ENCODE measurements at regions not wholly inside any gene's neighbourhood (a gene's known extent, or its start where the extent isn't known, plus 50 kb on each side); places are given as distances from the start of the nearest gene placed in this dataset.

DNA sequence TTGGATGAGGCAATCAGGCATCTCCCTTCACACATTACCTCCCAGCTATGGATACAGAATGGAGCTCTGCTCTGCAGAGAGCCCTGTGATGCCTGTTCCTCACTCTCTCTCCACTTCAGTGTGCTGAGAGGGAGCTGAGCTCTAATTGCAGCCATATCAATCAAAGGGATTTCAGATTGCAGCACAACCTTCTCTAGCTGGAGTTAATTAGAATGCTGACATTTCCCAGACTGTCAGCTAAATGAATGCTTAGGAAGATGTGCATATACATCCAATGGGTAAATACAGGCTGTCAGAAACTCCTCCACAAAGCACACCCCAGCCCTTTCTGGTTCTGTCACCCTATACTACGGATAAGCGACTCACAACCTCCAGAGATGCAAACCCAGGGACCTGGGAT lies 402.6 kb downstream of the EIPR1 start:
- no peaks in the 10 kb centered on the region for H3K27me3 Mint-ChIP-seq (ENCODE audit: unreplicated experiment)
- no peak overlapping the region for H3K27ac Mint-ChIP-seq (ENCODE audit: unreplicated experiment)
- H3K4me3 Mint-ChIP-seq (ENCODE audit: unreplicated experiment), result no peak overlapping the region
- no peaks in the 10 kb centered on the region for H3K36me3 Mint-ChIP-seq (ENCODE audit: low read depth, unreplicated experiment)
- TF ChIP-seq, protein P1, sequence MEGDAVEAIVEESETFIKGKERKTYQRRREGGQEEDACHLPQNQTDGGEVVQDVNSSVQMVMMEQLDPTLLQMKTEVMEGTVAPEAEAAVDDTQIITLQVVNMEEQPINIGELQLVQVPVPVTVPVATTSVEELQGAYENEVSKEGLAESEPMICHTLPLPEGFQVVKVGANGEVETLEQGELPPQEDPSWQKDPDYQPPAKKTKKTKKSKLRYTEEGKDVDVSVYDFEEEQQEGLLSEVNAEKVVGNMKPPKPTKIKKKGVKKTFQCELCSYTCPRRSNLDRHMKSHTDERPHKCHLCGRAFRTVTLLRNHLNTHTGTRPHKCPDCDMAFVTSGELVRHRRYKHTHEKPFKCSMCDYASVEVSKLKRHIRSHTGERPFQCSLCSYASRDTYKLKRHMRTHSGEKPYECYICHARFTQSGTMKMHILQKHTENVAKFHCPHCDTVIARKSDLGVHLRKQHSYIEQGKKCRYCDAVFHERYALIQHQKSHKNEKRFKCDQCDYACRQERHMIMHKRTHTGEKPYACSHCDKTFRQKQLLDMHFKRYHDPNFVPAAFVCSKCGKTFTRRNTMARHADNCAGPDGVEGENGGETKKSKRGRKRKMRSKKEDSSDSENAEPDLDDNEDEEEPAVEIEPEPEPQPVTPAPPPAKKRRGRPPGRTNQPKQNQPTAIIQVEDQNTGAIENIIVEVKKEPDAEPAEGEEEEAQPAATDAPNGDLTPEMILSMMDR (IDR thresholded peaks at IDR 0.05; ENCODE audit: unreplicated experiment), result no peak
- DNase-seq (ENCODE audit: low spot score), result no peak
- H3K9me3 Mint-ChIP-seq (ENCODE audit: unreplicated experiment), result no peaks in the 10 kb centered on the region
- no peaks in the 10 kb centered on the region for H3K4me1 Mint-ChIP-seq (ENCODE audit: unreplicated experiment)

GRCh38 chr2:2960441-2961133 lies 417.0 kb downstream of the EIPR1 start:
- TF ChIP-seq, protein P1 (IDR thresholded peaks at IDR 0.05; ENCODE audit: unreplicated experiment), result no peak
- no peaks in the 10 kb centered on the region for H3K36me3 Mint-ChIP-seq (ENCODE audit: low read depth, unreplicated experiment)
- no peaks in the 10 kb centered on the region for H3K27me3 Mint-ChIP-seq (ENCODE audit: unreplicated experiment)
- no peak overlapping the region for H3K4me3 Mint-ChIP-seq (ENCODE audit: unreplicated experiment)
- DNase-seq (ENCODE audit: low spot score), result no peak
- H3K9me3 Mint-ChIP-seq (ENCODE audit: unreplicated experiment), result no peaks in the 10 kb centered on the region
- no peak overlapping the region for H3K27ac Mint-ChIP-seq (ENCODE audit: unreplicated experiment)
- H3K4me1 Mint-ChIP-seq (ENCODE audit: unreplicated experiment), result no peaks in the 10 kb centered on the region

DNA sequence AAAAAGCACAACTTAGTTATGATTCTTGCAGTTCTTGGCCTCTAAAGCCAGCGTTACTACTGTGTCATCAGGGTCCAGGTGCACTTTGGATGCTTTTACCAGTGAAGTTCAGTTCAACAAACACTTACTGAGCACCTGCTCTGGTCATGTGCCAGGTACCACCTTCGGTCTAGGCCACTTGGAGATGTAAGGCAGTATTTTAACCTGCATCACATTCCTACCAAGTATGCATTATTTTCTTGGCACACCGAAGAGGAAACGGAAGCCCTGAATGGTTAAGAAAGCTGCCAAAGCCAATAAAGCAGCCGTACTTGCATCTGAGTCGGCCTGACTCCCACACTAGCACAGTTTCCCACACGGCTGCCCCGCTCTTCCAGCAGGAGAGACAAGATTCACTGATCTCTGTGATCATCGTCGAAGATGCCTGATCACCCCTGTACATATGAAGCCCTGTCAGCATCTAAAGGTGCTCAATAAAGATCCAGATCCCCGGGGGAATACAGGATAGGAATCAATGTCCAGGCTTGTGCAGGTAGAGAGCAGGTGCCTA lies 427.1 kb downstream of the EIPR1 start:
- no peak for DNase-seq (ENCODE audit: low spot score)
- H3K4me1 Mint-ChIP-seq (ENCODE audit: unreplicated experiment), result no peaks in the 10 kb centered on the region
- H3K4me3 Mint-ChIP-seq (ENCODE audit: unreplicated experiment), result no peak overlapping the region
- TF ChIP-seq, protein P1 (IDR thresholded peaks at IDR 0.05; ENCODE audit: unreplicated experiment), result no peak
- H3K27ac Mint-ChIP-seq (ENCODE audit: unreplicated experiment), result no peak overlapping the region
- H3K36me3 Mint-ChIP-seq (ENCODE audit: low read depth, unreplicated experiment), result no peaks in the 10 kb centered on the region
- H3K9me3 Mint-ChIP-seq (ENCODE audit: unreplicated experiment), result no peaks in the 10 kb centered on the region
- no peaks in the 10 kb centered on the region for H3K27me3 Mint-ChIP-seq (ENCODE audit: unreplicated experiment)

- H3K27ac Mint-ChIP-seq (ENCODE audit: unreplicated experiment), result no peak overlapping the region
- H3K27me3 Mint-ChIP-seq (ENCODE audit: unreplicated experiment), result no peaks in the 10 kb centered on the region
- no peak overlapping the region for H3K4me3 Mint-ChIP-seq (ENCODE audit: unreplicated experiment)
- H3K36me3 Mint-ChIP-seq (ENCODE audit: low read depth, unreplicated experiment), result no peaks in the 10 kb centered on the region
- no peak for DNase-seq (ENCODE audit: low spot score)
- H3K4me1 Mint-ChIP-seq (ENCODE audit: unreplicated experiment), result no peaks in the 10 kb centered on the region
- TF ChIP-seq, protein P1 (IDR thresholded peaks at IDR 0.05; ENCODE audit: unreplicated experiment), result no peak
- H3K9me3 Mint-ChIP-seq (ENCODE audit: unreplicated experiment), result no peaks in the 10 kb centered on the region
Observed at GRCh38 chr2:2947406-2947805, 430.2 kb downstream of the EIPR1 start.

- Mint-ChIP-seq H3K27me3 (ENCODE audit: unreplicated experiment) (peaks cover 4% of the 10 kb centered on the region), H3K27ac (ENCODE audit: unreplicated experiment) (no peak overlapping the region), H3K4me1 (ENCODE audit: unreplicated experiment) (no peaks in the 10 kb centered on the region), H3K9me3 (ENCODE audit: unreplicated experiment) (no peaks in the 10 kb centered on the region), H3K36me3 (ENCODE audit: low read depth, unreplicated experiment) (no peaks in the 10 kb centered on the region), H3K4me3 (ENCODE audit: unreplicated experiment) (no peak overlapping the region)
- DNase-seq (ENCODE audit: low spot score), result no peak
- TF ChIP-seq, protein P1 (IDR thresholded peaks at IDR 0.05; ENCODE audit: unreplicated experiment), result no peak
Observed at GRCh38 chr2:2942906-2943305, 434.7 kb downstream of the EIPR1 start.

Measured in endothelial cell (in vitro differentiated cells).